Calu3 (cell line): ENCODE measurements at regions not wholly inside any gene's neighbourhood (a gene's known extent, or its start where the extent isn't known, plus 50 kb on each side); places are given as distances from the start of the nearest gene placed in this dataset.
"Not testable (repeated sequence)": the region's sequence is repeated elsewhere in the genome, so short reads cannot be mapped to it uniquely, and the experiment has no call there.

Experiments
- BruUV-seq: library from RNA; stranded (reverse); fragments of 400-500 nt; replicated peaks from 2 replicates; lab custom pipeline; 2021; lab: Mats Ljungman, UMichigan
- CTCF ChIA-PET: fragments of 300-600 bp; sonication (Branson Sonifier 250); formaldehyde crosslinking; loops from one replicate; lab custom pipeline; 2022; ENCODE audit warnings: antibody characterized with exemption; lab: Charles Lee
- DNase-seq: peaks from one replicate; pipeline ENCODE4 v3.0.0; 2022
- H3K27ac Mint-ChIP-seq: one replicate; pipeline ENCODE4 v1.8.0; 2022; ENCODE audit warnings: mixed read lengths; ENCODE audit not compliant: unreplicated experiment
- H3K27me3 Mint-ChIP-seq: one replicate; pipeline ENCODE4 v1.8.0; 2022; ENCODE audit warnings: mixed read lengths; ENCODE audit not compliant: unreplicated experiment
- H3K36me3 Mint-ChIP-seq: one replicate; pipeline ENCODE4 v1.8.0; 2022; ENCODE audit warnings: mild to moderate bottlenecking, moderate library complexity, mixed read lengths; ENCODE audit not compliant: insufficient read depth, unreplicated experiment
- H3K4me1 Mint-ChIP-seq: one replicate; pipeline ENCODE4 v1.8.0; 2022; ENCODE audit warnings: mild to moderate bottlenecking, low read depth, mixed read lengths; ENCODE audit not compliant: unreplicated experiment
- H3K4me3 Mint-ChIP-seq: one replicate; pipeline ENCODE4 v1.8.0; 2022; ENCODE audit warnings: mild to moderate bottlenecking, low read depth, moderate library complexity, mixed read lengths; ENCODE audit not compliant: unreplicated experiment
- H3K9me3 Mint-ChIP-seq: one replicate; pipeline ENCODE4 v1.8.0; 2022; ENCODE audit warnings: low read depth, mixed read lengths; ENCODE audit not compliant: unreplicated experiment
- intact Hi-C: fragments of 100-400 bp; cut with micrococcal nuclease; formaldehyde crosslinking; loops from one replicate; pipeline ENCODE4 v1.10.0; 2022; ENCODE audit not compliant: unreplicated experiment
- TF ChIP-seq, protein P1 (sequence below): fragments of 200-600 bp; IDR thresholded peaks from one replicate; pipeline ENCODE4 v1.8.0; 2022; ENCODE audit warnings: antibody characterized with exemption; ENCODE audit not compliant: unreplicated experiment

DNA sequence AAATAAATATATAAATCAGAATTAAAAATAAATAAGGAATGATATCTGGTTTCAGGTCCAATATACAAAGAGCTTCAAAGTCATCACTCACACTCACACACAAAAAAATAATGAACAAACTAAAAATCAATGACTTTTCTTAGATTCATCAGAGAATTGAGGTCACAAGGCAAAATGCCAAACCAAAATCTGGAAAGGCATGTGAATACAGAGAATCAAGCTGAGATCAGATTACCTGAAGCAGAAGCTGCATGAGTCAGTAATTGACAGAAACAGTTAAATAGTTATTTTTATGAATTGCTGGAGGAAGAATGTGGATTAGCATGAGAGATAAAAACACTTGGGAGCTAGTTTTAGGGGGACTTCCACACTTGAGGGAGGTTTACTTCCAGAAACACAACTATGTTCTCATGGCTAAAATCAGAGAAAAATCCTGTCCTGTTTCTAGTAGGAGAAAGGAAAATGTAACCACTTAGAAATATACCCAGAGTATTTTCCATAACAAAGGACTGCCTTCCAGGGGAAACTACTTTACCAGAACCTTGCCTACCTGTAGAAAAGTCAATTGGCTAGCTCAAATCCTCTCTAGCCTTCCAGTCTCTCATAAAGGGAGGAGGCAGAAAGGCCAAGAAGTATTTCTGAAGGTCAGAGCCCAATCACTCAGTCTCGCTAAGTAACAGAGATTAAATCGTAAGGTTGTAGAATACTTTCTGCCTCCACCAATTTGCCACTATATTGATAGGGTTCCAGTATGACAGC is 536.6 kb upstream of the NR5A2 start:
- peaks cover 6% of the 10 kb centered on the region for H3K9me3 Mint-ChIP-seq
- H3K36me3 Mint-ChIP-seq, result no peaks in the 10 kb centered on the region
- H3K4me1 Mint-ChIP-seq, result peaks cover 24% of the 10 kb centered on the region
- CTCF ChIA-PET, result interaction anchor here (0.6 to 0.9 kb wide), 2 partner anchors 55 to 518 kb away, joined by 3 read pairs; no protein-coding TSS in a partner anchor
- TF ChIP-seq, protein P1, sequence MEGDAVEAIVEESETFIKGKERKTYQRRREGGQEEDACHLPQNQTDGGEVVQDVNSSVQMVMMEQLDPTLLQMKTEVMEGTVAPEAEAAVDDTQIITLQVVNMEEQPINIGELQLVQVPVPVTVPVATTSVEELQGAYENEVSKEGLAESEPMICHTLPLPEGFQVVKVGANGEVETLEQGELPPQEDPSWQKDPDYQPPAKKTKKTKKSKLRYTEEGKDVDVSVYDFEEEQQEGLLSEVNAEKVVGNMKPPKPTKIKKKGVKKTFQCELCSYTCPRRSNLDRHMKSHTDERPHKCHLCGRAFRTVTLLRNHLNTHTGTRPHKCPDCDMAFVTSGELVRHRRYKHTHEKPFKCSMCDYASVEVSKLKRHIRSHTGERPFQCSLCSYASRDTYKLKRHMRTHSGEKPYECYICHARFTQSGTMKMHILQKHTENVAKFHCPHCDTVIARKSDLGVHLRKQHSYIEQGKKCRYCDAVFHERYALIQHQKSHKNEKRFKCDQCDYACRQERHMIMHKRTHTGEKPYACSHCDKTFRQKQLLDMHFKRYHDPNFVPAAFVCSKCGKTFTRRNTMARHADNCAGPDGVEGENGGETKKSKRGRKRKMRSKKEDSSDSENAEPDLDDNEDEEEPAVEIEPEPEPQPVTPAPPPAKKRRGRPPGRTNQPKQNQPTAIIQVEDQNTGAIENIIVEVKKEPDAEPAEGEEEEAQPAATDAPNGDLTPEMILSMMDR, result no peak
- BruUV-seq, result no TSS peak
- H3K27ac Mint-ChIP-seq, result peak overlapping the region; percentile 10
- H3K27me3 Mint-ChIP-seq, result no peaks in the 10 kb centered on the region
- no peak overlapping the region for H3K4me3 Mint-ChIP-seq
- peak; percentile 47 for DNase-seq
- intact Hi-C loops, result no loop called here

DNA sequence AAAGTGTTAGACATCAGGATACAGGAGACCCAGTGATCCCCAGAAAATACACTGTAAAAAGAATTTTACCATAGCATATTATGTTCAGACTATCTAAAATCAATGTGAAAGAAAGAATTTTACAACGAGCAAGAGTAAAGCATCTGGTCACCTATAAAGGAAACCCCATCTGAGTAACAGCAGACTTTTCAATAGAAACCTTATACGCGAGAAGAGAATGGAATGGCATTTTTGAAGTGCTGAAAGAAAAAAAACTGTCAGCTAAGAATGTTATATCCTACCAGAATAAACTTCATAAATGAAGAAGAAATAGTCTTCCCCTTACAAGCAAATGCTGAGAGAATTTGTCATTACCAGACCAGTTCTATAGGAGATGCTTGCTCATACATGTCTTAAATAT is 532.1 kb upstream of the NR5A2 start:
- Mint-ChIP-seq H3K27me3 (no peaks in the 10 kb centered on the region), H3K9me3 (peaks cover 6% of the 10 kb centered on the region), H3K4me3 (no peak overlapping the region), H3K4me1 (peaks cover 16% of the 10 kb centered on the region), H3K27ac (no peak overlapping the region), H3K36me3 (no peaks in the 10 kb centered on the region)
- TF ChIP-seq, protein P1, result no peak
- CTCF ChIA-PET, result no interaction called here
- no TSS peak for BruUV-seq
- intact Hi-C loops, result no loop called here
- no peak for DNase-seq

DNA sequence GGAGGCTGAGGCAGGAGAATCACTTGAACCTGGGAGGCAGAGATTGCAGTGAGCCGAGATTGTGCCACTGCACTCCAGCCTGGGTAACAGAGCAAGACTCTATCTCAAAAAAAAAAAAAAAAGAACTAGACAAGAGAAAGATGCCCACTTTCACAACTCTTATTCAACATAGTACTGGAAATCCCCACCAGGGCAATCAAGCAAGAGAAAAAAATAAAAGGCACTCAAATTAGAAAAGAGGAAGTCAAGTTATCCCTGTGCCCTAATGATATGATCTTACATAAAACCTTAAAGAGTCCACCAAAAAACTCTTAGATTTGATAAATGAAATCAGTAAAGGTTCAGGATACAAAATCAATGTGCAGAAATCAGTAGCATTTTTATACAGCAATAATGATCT is 528.7 kb upstream of the NR5A2 start:
- CTCF ChIA-PET, H3K27ac Mint-ChIP-seq, H3K4me1 Mint-ChIP-seq, H3K4me3 Mint-ChIP-seq, DNase-seq, intact Hi-C loops, H3K36me3 Mint-ChIP-seq, H3K27me3 Mint-ChIP-seq, BruUV-seq, H3K9me3 Mint-ChIP-seq: not testable (repeated sequence)

DNA sequence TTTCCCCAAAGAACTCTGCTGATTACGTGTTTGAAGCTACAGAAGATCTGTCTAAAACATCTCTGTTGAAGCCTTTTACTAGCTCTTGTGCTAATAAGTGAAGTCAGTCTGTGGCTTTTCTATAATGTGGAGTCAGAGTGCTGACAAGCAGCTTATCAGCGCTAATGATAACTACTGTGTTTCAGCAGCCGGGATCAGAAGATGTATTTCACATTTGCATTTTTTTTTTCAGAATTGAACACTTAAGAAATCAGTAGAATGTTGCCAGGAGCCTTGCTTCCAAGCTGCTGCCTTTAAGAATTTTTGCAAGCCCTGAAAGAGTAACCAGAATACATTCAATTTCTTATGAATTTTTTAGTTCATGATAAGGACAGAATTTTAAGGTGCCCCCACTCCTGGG is 519.4 kb upstream of the NR5A2 start:
- H3K4me1 Mint-ChIP-seq, result peaks cover 8% of the 10 kb centered on the region
- no peak overlapping the region for H3K27ac Mint-ChIP-seq
- TF ChIP-seq, protein P1, result no peak
- H3K4me3 Mint-ChIP-seq, result no peak overlapping the region
- intact Hi-C loops, result no loop called here
- no peaks in the 10 kb centered on the region for H3K9me3 Mint-ChIP-seq
- CTCF ChIA-PET, result no interaction called here
- H3K36me3 Mint-ChIP-seq, result no peaks in the 10 kb centered on the region
- H3K27me3 Mint-ChIP-seq, result no peaks in the 10 kb centered on the region
- DNase-seq, result no peak
- no TSS peak for BruUV-seq

DNA sequence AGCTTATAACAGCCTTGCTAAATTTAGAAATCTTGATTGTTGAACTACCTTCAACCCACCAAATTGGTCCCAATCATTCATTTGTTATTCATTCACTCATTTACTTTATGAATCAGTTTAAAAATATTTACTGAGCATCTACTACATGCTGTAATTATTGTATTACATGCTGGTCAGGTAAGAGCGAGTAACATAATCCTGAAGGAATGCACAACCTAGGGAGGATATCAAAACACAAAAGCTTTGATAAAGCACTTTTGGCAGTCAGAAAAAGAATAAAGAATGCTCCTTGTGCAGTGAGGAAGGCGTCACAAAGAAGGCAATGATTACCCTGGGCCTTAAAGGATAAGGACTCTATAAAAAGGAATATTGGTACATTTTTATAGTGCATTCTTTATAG is 518.9 kb upstream of the NR5A2 start:
- Mint-ChIP-seq H3K36me3 (no peaks in the 10 kb centered on the region), H3K27me3 (no peaks in the 10 kb centered on the region), H3K9me3 (no peaks in the 10 kb centered on the region), H3K4me1 (peaks cover 8% of the 10 kb centered on the region), H3K4me3 (no peak overlapping the region), H3K27ac (no peak overlapping the region)
- no TSS peak for BruUV-seq
- CTCF ChIA-PET, result interaction anchor here (0.5 kb wide), 1 partner anchor 665 kb away, joined by 5 read pairs; no protein-coding TSS in a partner anchor
- intact Hi-C loops, result no loop called here
- no peak for DNase-seq
- TF ChIP-seq, protein P1, result no peak
